GM18519 (cell line): ENCODE measurements at regions not wholly inside any gene's neighbourhood (a gene's known extent, or its start where the extent isn't known, plus 50 kb on each side); places are given as distances from the start of the nearest gene placed in this dataset.
"Not testable (repeated sequence)": the region's sequence is repeated elsewhere in the genome, so short reads cannot be mapped to it uniquely, and the experiment has no call there.

ENCODE experiments used
- ATAC-seq: cut with Tn5 transposase; IDR thresholded peaks from one replicate; pipeline ENCODE4 v1.9.1; 2021; ENCODE audit warnings: mild to moderate bottlenecking, moderate library complexity; ENCODE audit not compliant: unreplicated experiment, low FRiP score

GRCh38 chr15:62362144-62362543 lies 197.1 kb upstream of the C2CD4B start:
- ATAC-seq: no peak

DNA sequence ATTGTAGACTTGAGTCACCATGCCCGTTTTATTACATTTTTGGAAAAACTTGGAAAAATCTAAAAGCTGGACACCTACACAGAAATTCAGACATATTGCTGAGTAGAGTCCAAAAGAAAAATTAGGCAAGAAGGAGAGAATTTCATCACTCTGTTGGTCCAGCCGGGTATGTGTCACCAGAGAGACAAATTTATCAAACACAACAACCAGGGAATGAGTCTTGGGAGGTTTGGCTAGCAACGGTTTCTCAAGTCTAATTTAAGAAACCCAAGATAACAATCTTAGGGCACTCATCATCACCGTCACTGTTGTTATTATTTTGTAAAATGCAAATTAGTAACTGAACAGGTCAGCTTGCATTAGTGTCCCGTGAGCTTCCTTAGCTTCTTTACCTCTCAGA lies 197.5 kb upstream of the C2CD4B start:
- no peak for ATAC-seq

DNA sequence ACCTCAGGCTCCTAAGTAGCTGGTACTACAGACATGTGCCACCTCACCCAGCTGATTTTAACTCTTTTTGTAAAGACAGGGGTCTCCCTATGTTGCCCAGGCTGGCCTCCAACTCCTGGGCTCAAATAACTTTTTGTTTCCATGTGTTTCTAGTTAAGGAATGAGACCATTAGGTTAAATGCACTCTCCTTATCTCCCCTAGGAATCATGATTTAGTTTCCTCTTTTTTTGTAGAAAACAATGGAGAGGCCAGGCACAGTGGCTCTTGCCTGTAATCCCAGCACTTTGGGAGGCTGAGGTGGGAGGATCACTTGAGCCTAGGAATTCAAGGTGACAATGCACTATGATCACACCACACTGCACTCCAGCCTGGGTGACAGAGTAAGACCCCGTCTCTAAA lies 198.8 kb upstream of the C2CD4B start:
- no peak for ATAC-seq

DNA sequence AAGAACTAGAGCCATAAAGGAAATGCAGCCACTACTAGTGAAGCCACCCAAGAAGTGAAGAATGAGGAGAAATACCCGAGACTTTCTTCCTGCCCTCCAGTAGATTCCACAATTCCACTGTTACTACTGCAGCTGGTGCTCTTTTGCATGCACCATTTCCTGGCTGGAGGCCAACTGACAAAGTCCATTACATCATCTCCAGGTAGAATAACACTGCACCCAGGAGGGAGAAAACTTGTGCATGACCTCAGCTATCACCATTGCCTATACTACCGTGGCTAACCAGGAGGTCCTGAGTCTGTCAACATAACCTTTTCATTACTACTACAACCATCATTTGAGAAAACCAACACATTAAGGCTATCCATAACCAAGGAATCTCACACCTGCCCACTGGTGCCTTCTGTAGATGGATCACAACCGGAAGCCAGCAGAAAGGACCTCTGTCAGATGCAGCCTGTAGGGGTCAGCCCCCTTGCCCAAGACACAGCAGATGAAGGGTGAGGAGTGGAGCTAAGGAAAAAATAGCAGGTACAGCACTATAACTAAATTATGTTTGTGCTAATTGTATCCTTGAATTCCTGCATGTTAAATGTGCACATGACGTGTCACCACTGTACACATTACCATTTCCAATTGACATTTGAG lies 200.8 kb upstream of the C2CD4B start:
- no peak for ATAC-seq

GRCh38 chr15:62369454-62369853 lies 204.4 kb upstream of the C2CD4B start:
- ATAC-seq: no peak

DNA sequence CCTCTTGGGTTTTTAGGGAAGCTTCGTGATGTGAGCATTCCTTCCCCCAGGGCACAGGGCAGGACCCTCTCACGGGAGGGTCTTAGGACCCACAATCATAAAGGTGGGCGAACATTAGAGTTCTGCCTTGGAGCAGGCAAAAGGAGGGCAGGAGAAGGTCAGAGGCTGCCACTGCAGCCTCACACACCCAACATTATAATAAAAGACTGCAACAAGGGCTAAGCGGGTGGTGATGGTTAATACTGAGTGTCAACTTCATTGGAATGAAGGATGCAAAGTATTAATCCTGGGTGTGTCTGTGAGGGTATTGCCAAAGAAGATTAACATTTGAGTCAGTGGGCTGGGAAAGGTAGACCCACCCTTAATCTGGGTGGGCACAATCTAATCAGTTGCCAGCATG lies 206.6 kb upstream of the C2CD4B start:
- ATAC-seq: not testable (repeated sequence)

DNA sequence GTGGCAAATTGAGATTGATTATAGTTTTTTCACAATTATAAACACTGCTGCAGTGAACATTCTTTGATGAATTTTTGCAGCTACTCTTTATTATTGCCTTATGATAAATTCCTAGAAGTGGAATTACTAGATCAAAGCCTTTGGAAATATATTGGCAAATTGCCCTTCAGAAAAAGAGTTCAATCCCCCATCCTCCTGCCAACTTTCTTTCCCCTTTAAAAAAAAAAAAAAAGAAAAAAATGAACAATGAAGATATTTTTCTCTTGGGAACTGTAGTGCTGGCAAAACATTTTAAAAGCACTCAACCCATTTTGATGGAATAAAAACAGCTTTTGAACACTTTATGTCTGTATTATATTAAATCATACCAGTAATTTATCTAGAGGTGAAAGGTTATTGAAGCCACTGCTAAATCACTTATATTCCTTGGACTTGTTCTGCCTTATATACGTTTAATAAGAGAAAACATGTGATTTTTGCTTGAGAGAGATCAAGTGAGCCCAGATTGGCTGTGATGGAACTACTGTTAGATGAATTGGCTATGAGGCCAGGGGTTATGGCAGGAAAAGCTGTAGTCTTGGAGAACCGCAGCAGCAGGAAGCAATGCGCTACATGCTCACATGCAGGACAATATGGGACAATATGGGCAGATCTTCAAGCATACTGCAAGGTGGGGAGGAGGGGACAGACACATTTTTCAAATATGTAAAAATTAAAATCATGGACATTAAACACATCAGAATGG lies 212.8 kb upstream of the C2CD4B start:
- ATAC-seq: no peak

GRCh38 chr15:62378772-62379498 lies 213.8 kb upstream of the C2CD4B start:
- ATAC-seq: no peak

- no peak for ATAC-seq
Measured at GRCh38 chr15:62380011-62380410, 214.9 kb upstream of the C2CD4B start.

DNA sequence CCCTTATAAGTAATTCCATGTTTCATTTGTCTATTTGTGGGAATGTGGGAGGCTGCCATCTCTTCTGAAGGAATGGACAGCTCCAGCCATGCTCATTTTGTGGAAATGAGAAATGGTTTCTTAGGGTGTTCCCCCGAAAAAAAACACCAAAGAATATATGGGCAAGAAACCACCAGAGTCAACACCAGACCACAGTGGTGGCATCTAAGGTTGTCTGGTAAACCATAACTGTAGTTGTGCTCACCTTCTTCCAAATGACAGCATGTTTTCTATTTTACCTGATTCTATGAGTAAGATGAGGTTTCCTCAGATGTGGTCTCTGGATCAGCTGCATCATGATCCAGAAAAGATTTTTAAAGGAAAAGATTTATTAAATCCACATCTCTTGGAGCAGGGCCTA lies 217.0 kb upstream of the C2CD4B start:
- no peak for ATAC-seq

DNA sequence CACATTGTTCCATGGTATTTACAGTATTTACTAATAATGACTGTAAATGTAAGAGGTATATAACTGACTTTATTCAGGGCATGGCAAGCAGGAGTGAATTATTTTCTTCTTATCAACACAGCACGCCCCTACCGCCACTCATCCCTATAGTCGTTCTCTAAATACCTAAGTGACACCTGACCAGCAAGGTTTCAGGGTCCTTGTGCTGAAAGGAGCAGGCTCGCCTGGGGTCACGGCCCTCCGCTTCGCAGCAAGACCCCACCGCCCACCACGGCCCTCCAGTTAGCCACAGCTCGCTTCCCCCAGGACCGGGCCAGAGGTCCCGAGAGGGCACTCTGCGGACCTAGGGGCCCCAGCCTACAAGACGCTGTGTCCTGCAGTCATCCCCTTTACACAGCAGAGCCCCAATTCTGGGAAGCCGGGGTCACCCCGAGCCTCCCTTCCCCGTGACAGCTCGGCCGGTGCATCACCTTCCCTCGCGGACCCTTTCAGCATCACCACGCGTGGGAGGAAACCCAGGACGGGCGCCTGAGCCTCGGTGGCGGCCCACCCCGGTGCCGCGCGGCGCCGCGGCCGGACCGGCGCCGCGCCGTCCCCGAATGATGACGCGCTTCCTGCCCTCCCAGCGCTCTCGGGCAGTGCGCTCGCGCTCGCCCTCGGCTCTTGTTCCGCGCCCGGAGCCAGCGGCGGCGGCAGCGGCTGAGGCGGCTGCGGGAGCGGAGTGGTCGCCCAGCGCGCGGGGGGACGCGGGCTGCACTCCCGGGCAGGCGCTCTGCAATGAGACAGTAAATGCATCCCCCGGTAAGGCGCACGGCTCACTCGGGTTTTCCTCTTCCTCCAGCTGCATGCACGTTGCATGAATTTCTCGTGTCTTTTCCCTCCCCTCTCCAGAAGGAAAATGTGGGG lies 225.1 kb upstream of the C2CD4B start, which contains the start of gene TLN2:
Gene TLN2 (plus strand): TSS at position 666 of the 906 bp plus-strand sequence.
- ATAC-seq: peak; percentile 79

DNA sequence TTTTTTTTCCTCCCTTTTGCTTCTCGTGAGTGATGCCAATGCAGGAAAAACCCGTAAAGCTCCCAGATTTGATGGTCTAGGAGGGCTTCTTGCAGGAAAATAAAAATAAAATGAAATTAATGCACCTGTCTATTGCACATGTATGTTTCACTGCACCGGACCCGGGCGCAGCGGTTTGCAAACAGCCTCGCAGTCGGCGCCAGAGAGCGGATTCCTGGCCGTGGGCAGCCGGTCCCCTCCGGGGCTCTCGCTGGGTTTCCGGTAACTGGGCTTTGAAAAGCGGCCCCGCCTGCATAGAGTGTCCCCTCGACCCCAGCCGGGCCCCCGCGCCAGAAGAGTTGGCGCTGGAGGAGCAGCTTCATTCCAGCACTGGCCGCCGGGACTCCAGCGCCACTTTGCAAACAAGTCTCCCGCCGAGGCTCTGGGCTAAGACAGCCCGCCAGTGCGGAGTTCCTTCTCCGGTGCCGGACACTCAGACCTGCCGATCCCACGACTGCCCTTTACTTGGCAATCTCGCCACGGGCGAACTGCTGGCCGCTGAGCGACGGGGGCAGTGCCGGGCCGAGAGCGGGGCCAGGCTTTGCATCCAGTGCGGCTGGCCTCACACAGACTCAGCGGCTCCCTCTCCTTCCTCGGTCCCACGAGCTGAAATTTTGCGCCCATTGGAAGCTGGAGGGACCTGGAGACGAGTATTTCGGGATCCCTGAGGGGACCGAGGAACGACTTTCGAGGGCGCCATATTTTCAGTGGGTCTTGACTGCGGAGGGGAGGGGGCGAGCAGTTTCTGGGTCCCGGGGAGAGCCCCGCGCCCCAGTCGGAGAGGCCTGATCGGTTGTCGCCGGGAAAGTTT lies 225.9 kb upstream of the C2CD4B start:
- ATAC-seq: no peak

- ATAC-seq: no peak
Measured at GRCh38 chr15:62391641-62392262, 226.7 kb upstream of the C2CD4B start.

DNA sequence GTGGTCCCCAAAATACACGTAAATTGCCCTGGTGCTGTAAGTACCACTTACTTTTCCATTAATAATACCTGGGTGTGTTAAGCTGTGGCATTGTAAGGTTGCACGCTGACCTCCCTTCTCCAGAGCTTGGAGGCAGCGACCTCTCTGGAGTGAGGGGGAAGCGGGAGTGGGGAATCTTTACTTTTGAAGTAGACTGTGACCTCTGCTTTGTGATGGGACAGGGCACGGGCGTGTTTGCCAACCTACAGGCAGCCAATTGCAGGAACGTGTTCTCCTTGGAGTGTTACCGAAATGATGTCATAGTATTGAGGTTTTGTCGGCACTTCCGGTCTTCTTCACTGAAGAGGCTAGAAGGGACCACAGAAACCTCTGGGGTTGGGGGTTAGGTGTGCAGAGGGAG lies 227.3 kb upstream of the C2CD4B start:
- ATAC-seq: no peak

GRCh38 chr15:62393196-62393595 lies 228.1 kb upstream of the C2CD4B start:
- no peak for ATAC-seq

DNA sequence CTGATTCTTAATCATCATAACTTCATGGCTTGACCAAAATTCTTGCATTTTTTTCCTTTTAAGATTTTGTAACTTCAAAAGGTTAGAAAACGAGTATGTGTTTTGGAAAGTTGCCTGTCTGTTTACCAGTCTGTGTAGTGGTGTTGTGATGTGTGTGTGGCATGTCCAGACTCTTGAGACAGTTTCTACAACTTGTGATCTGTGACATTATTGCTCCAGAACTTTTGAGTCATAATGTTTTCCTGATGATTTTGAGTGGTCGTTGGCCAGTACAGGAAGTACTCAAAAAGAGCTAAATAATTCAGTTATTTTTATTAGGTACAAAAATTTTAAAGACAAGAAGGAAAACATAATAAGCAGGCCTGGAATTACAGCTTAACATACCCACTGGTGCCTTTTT lies 229.0 kb upstream of the C2CD4B start:
- ATAC-seq: no peak

DNA sequence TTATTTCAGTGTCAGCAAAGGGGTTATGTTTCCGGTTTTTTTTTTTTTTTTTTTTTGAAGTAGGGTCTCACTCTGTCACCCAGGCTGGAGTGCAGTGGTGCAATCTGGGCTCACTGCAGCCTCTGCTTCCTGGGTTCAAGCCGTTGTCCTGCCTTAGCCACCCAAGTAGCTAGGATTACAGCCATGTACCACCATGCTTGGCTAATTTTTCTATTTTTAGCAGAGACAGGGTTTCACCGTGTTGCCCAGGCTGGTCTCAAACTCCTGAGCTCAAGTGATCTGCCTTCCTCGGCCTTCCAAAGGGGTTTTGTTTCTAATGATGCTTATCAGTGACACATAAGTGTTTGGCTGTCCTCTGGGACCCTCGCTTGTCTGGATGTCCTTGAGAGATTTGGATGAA lies 235.7 kb upstream of the C2CD4B start:
- no peak for ATAC-seq

GRCh38 chr15:62402687-62403086 lies 237.6 kb upstream of the C2CD4B start:
- ATAC-seq: no peak

DNA sequence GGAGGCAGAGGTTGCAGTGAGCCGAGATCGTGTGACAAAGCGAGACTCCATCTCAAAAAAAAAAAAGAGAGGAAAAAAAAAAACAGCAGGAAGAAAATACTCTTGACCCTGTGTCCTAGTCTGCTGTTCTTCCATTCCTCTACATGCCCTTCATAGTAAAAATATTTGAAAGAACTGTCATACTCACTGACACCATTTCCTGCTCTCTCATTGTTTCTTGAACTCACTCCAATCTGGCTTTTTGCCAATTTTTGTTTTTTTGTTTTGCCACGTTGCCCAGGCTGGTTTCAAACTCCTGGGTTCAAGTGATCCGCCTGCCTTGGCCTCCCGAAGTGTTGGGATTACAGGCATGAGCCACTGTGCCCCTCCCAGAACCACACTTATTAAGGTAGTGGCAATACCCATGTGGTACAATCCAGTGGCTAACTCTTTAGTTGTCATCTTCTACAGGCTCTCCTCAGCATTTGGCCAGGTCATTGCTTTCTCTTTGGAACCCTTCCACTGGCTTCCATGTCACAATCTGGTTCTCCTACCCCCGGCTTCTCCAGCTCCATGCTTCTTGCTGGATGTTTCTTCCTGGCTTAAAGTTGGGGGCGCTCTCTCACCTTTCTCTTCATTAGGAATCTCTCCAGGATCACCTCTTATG lies 238.2 kb upstream of the C2CD4B start:
- ATAC-seq: no peak
